ENCODE measurements at regions not wholly inside any gene's neighbourhood (a gene's known extent, or its start where the extent isn't known, plus 50 kb on each side); places are given as distances from the start of the nearest gene placed in this dataset.

DNA sequence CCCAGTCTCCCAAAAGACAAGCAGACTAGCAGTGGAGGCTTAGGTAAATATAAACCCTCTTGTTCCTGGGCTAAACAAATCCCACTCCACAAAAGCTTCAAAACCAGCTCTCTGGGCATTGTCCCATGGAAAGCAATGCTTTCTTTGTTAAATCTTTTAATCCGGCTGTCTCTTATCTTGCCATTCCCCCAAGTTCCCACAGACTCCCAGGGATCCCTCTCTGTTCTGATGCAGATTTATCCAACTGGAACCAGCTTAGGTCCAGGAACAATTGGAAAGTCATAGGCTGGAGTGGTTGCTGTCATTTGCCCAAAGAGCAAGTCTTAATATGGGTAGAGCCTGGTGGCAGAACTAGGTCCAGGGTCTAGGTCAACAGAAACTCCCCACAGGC is 110.1 kb upstream of the ATP1A1 start:
- TF ChIP-seq CTCF (IDR thresholded peaks at IDR 0.05), result no peak
- TF ChIP-seq POLR2A (IDR thresholded peaks at IDR 0.05), result no peak

Data from testis (tissue), 2 donors.